HEK293 (cell line): ENCODE measurements at regions not wholly inside any gene's neighbourhood (a gene's known extent, or its start where the extent isn't known, plus 50 kb on each side); places are given as distances from the start of the nearest gene placed in this dataset.

Experiments used
- BCL11A ChIP-seq: fragments of 450-650 bp; formaldehyde crosslinking; IDR thresholded peaks from 2 replicates; pipeline ENCODE4 v1.5.1; 2016; ENCODE audit warnings: low read depth, missing biosample characterization, missing genetic modification characterization
- CTCF ChIP-seq: fragments of 450-650 bp; formaldehyde crosslinking; IDR thresholded peaks from 2 replicates; pipeline ENCODE4 v1.5.1; 2016; ENCODE audit warnings: missing biosample characterization, missing genetic modification characterization
- KLF16 ChIP-seq: fragments of 450-650 bp; formaldehyde crosslinking; IDR thresholded peaks from 2 replicates; pipeline ENCODE4 v1.5.1; 2017; ENCODE audit warnings: missing biosample characterization, missing genetic modification characterization
- MEIS1 ChIP-seq: sonication (generic); formaldehyde crosslinking; IDR thresholded peaks from 2 replicates; pipeline ENCODE4 v1.8.1; 2022; ENCODE audit warnings: missing genetic modification reagents, mild to moderate bottlenecking, borderline replicate concordance
- RBAK ChIP-seq: fragments of 450-650 bp; formaldehyde crosslinking; IDR thresholded peaks from 2 replicates; pipeline ENCODE4 v1.5.1; 2016; ENCODE audit warnings: missing biosample characterization, missing genetic modification characterization
- SALL2 ChIP-seq: fragments of 450-650 bp; formaldehyde crosslinking; IDR thresholded peaks from 2 replicates; pipeline ENCODE4 v1.5.0; 2017; ENCODE audit warnings: missing biosample characterization, mild to moderate bottlenecking, missing genetic modification characterization, borderline replicate concordance
- ZBTB10 ChIP-seq: fragments of 450-650 bp; formaldehyde crosslinking; IDR thresholded peaks from 2 replicates; pipeline ENCODE4 v1.5.1; 2016; ENCODE audit warnings: missing biosample characterization, missing genetic modification characterization
- ZNF140 ChIP-seq: fragments of 450-650 bp; formaldehyde crosslinking; IDR thresholded peaks from 2 replicates; pipeline ENCODE4 v1.5.1; 2016; ENCODE audit warnings: missing biosample characterization, missing genetic modification characterization
- ZNF174 ChIP-seq: fragments of 450-650 bp; formaldehyde crosslinking; IDR thresholded peaks from 2 replicates; pipeline ENCODE4 v1.5.0; 2017; ENCODE audit warnings: missing biosample characterization, mild to moderate bottlenecking, missing genetic modification characterization
- ZNF350 ChIP-seq: fragments of 450-650 bp; formaldehyde crosslinking; IDR thresholded peaks from 2 replicates; pipeline ENCODE4 v1.5.0; 2017; ENCODE audit warnings: missing biosample characterization, mild to moderate bottlenecking, missing genetic modification characterization
- ZNF426 ChIP-seq: fragments of 450-650 bp; formaldehyde crosslinking; IDR thresholded peaks from 2 replicates; pipeline ENCODE4 v1.5.1; 2017; ENCODE audit warnings: missing biosample characterization, missing genetic modification characterization, mild to moderate bottlenecking, inconsistent platforms, moderate library complexity
- ZNF792 ChIP-seq: fragments of 450-650 bp; formaldehyde crosslinking; IDR thresholded peaks from 2 replicates; pipeline ENCODE4 v1.5.1; 2016; ENCODE audit warnings: missing biosample characterization, missing genetic modification characterization
- TF ChIP-seq, protein P1 (sequence below): fragments of 450-650 bp; IDR thresholded peaks from 2 replicates; pipeline ENCODE4 v1.5.1; 2018; ENCODE audit warnings: missing biosample characterization, missing genetic modification characterization

- TF ChIP-seq CTCF: no peak
- no peak for TF ChIP-seq ZNF350 (tag by site-specific recombination)
- no peak for TF ChIP-seq KLF16 (tag by site-specific recombination)
- TF ChIP-seq ZNF792 (tag by site-specific recombination): no peak
- no peak for TF ChIP-seq ZBTB10 (tag by site-specific recombination)
- TF ChIP-seq MEIS1: no peak
- TF ChIP-seq, protein P1, sequence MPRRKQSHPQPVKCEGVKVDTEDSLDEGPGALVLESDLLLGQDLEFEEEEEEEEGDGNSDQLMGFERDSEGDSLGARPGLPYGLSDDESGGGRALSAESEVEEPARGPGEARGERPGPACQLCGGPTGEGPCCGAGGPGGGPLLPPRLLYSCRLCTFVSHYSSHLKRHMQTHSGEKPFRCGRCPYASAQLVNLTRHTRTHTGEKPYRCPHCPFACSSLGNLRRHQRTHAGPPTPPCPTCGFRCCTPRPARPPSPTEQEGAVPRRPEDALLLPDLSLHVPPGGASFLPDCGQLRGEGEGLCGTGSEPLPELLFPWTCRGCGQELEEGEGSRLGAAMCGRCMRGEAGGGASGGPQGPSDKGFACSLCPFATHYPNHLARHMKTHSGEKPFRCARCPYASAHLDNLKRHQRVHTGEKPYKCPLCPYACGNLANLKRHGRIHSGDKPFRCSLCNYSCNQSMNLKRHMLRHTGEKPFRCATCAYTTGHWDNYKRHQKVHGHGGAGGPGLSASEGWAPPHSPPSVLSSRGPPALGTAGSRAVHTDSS (tag by site-specific recombination): no peak
- TF ChIP-seq RBAK (tag by site-specific recombination): no peak
- no peak for TF ChIP-seq ZNF174 (tag by site-specific recombination)
- TF ChIP-seq ZNF140 (tag by site-specific recombination): no peak
- TF ChIP-seq ZNF426 (tag by site-specific recombination): no peak
- no peak for TF ChIP-seq BCL11A (tag by site-specific recombination)
- no peak for TF ChIP-seq SALL2
Observed at GRCh38 chr10:121051696-121052279, 200.6 kb downstream of the WDR11 start.
